Mesendoderm (in vitro differentiated cells): ENCODE measurements at regions not wholly inside any gene's neighbourhood (a gene's known extent, or its start where the extent isn't known, plus 50 kb on each side); places are given as distances from the start of the nearest gene placed in this dataset.

Source experiments
- DNase-seq: peaks from one replicate; pipeline ENCODE4 v3.0.0; 2013
- H2AK5ac ChIP-seq: 2 replicates; pipeline ENCODE4 v1.6.1; 2013; ENCODE audit warnings: low read length, inconsistent platforms
- H2BK120ac ChIP-seq: 2 replicates; pipeline ENCODE4 v1.6.1; 2013; ENCODE audit warnings: low read depth, mild to moderate bottlenecking, low read length, moderate library complexity, mixed read lengths
- H2BK15ac ChIP-seq: replicated peaks from 2 replicates; pipeline ENCODE4 v1.6.1; 2013; ENCODE audit warnings: low read depth, mild to moderate bottlenecking, moderate library complexity
- H2BK5ac ChIP-seq: 2 replicates; pipeline ENCODE4 v1.6.1; 2013; ENCODE audit warnings: low read length, inconsistent platforms
- H3K18ac ChIP-seq: 2 replicates; pipeline ENCODE4 v1.6.1; 2013; ENCODE audit warnings: mild to moderate bottlenecking, low read length, mixed read lengths
- H3K23ac ChIP-seq: one replicate; pipeline ENCODE4 v1.6.1; 2013; ENCODE audit warnings: low read length
- H3K27ac ChIP-seq: 2 replicates; pipeline ENCODE4 v1.5.1; 2013; ENCODE audit warnings: low read depth, mild to moderate bottlenecking, inconsistent platforms, low read length, moderate library complexity
- H3K27me3 ChIP-seq: 2 replicates; pipeline ENCODE4 v1.6.1; 2013; ENCODE audit warnings: low read length, control low read depth, mild to moderate bottlenecking, inconsistent platforms; ENCODE audit not compliant: insufficient read depth, poor library complexity
- H3K36me3 ChIP-seq: 2 replicates; pipeline ENCODE4 v1.6.1; 2013; ENCODE audit warnings: low read length, inconsistent platforms; ENCODE audit not compliant: control insufficient read depth, insufficient read depth
- H3K4ac ChIP-seq: one replicate; pipeline ENCODE4 v1.6.1; 2013; ENCODE audit warnings: low read depth, mild to moderate bottlenecking, low read length, moderate library complexity
- H3K4me1 ChIP-seq: 2 replicates; pipeline ENCODE4 v1.6.1; 2013; ENCODE audit warnings: low read depth, low read length, inconsistent platforms; ENCODE audit not compliant: control insufficient read depth
- H3K4me2 ChIP-seq: 2 replicates; pipeline ENCODE4 v1.6.1; 2013; ENCODE audit warnings: low read length
- H3K4me3 ChIP-seq: 2 replicates; pipeline ENCODE4 v1.5.1; 2013; ENCODE audit warnings: mild to moderate bottlenecking, low read length
- H3K56ac ChIP-seq: one replicate; pipeline ENCODE4 v1.6.1; 2013; ENCODE audit warnings: low read length
- H3K79me1 ChIP-seq: 2 replicates; pipeline ENCODE4 v1.6.1; 2013; ENCODE audit warnings: low read length, inconsistent platforms
- H3K79me2 ChIP-seq: 2 replicates; pipeline ENCODE4 v1.6.1; 2013; ENCODE audit warnings: mild to moderate bottlenecking, low read length; ENCODE audit not compliant: control insufficient read depth, insufficient read depth
- H3K9ac ChIP-seq: 2 replicates; pipeline ENCODE4 v1.6.1; 2013; ENCODE audit warnings: low read length, inconsistent platforms
- H4K5ac ChIP-seq: one replicate; pipeline ENCODE4 v1.6.1; 2013; ENCODE audit warnings: low read length
- H4K8ac ChIP-seq: one replicate; pipeline ENCODE4 v1.6.1; 2013; ENCODE audit warnings: low read depth, mild to moderate bottlenecking, control low read depth, low read length, moderate library complexity
- WGBS: extraction: QIAGEN DNeasy Blood & Tissue Kit; methylation state at CpG from one replicate; pipeline ENCODE4 v1.1.7; 2013; ENCODE audit warnings: low lambda C conversion rate, missing lambda C conversion rate; ENCODE audit not compliant: insufficient coverage; ENCODE audit errors: extremely low coverage; 5-methylcytosine and 5-hydroxymethylcytosine counted together

DNA sequence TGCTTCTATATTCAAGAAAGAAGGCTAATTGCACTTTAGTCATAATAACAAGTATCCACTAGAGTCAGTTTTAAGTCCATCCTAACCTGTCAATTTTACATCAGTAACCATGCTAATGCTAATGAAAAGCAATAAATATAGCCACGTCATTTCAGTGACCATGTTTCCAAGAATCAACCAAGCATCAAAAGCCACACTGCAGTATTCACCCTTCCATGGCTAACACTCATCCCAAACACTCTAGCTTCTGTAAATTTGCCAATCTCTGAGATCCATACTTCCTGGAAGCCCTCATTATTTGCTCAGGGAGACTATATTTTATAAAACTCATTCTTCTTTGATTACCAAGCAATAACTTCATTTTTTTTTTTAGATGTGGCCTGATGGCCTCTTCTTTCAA, 712.0 kb downstream of the CETN3 start:
- WGBS, result no CpG with 5 or more reads among the region's 1 CpG
- Histone ChIP-seq H3K9ac (no peak overlapping the region), H4K8ac (no peak overlapping the region), H3K4me1 (no peaks in the 10 kb centered on the region), H3K4me3 (no peak overlapping the region), H3K27me3 (no peaks in the 10 kb centered on the region), H3K36me3 (no peaks in the 10 kb centered on the region), H3K27ac (no peak overlapping the region), H3K79me1 (no peaks in the 10 kb centered on the region), H3K4me2 (no peak overlapping the region), H3K79me2 (no peaks in the 10 kb centered on the region), H3K56ac (no peak overlapping the region), H2BK15ac (no peak overlapping the region), H3K4ac (no peak overlapping the region), H2AK5ac (no peak overlapping the region), H2BK120ac (no peak overlapping the region), H3K18ac (no peak overlapping the region), H2BK5ac (no peak overlapping the region), H4K5ac (no peak overlapping the region), H3K23ac (no peak overlapping the region)
- DNase-seq, result no peak

DNA sequence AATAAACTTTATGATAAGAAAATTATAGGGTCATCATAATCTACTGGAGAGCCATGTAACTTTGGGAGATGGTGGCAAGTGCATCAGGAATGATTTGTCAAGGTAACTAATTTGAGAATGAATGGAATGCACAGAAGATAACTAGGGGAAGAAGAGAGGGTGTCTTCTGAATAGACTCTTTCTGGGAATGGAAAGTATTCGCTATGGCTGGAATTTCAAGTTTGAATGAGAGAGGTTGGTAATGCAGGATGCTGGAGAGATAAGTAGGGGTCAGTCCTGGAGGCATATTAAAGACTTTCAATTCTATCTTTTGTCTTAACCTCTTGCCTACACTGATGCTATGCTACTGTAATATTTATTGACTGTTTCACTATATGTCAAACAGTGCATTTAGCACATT, 714.2 kb downstream of the CETN3 start:
- H3K79me1 ChIP-seq, result no peaks in the 10 kb centered on the region
- H3K79me2 ChIP-seq, result no peaks in the 10 kb centered on the region
- H3K4me3 ChIP-seq, result no peak overlapping the region
- no peaks in the 10 kb centered on the region for H3K36me3 ChIP-seq
- H3K27me3 ChIP-seq, result no peaks in the 10 kb centered on the region
- WGBS, result no CpG with 5 or more reads among the region's 1 CpG
- no peak overlapping the region for H2BK120ac ChIP-seq
- H3K27ac ChIP-seq, result no peak overlapping the region
- no peak overlapping the region for H4K8ac ChIP-seq
- H3K4me2 ChIP-seq, result no peak overlapping the region
- no peak overlapping the region for H3K4ac ChIP-seq
- no peak overlapping the region for H3K56ac ChIP-seq
- no peak overlapping the region for H2AK5ac ChIP-seq
- H2BK15ac ChIP-seq, result no peak overlapping the region
- no peak overlapping the region for H4K5ac ChIP-seq
- no peak overlapping the region for H2BK5ac ChIP-seq
- H3K4me1 ChIP-seq, result no peaks in the 10 kb centered on the region
- no peak overlapping the region for H3K23ac ChIP-seq
- H3K9ac ChIP-seq, result no peak overlapping the region
- DNase-seq, result peak; percentile 65
- H3K18ac ChIP-seq, result no peak overlapping the region

DNA sequence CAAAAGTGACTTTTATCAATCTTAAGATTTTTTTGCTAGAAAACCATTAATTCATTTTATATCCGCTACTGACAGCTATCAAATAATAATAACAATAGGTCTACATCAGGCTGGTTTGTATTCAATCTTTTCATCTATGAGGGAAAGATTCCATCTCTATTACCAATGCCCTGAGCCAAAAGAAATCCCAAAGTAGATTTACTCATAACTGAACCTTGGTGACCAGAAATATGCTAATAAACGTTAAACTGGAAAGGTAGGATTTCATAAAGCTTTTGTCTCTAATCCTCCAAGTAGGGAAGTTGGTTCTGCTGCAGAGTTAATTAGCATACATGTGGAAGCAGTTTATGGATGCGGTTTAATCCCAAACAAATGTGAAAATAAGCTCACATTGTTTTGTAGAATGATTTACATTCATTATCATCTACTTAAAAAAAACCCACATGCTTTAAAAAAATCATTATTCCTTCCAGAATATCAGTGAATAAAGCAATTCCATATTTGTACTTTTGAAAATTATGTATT, 715.5 kb downstream of the CETN3 start:
- Histone ChIP-seq H3K4me1 (no peaks in the 10 kb centered on the region), H3K18ac (no peak overlapping the region), H3K9ac (no peak overlapping the region), H3K23ac (no peak overlapping the region), H3K4ac (no peak overlapping the region), H4K5ac (no peak overlapping the region), H3K56ac (no peak overlapping the region), H2AK5ac (no peak overlapping the region), H3K79me2 (no peaks in the 10 kb centered on the region), H3K27ac (no peak overlapping the region), H3K4me2 (no peak overlapping the region), H3K4me3 (no peak overlapping the region), H2BK120ac (no peak overlapping the region), H4K8ac (no peak overlapping the region), H3K27me3 (no peaks in the 10 kb centered on the region), H2BK5ac (no peak overlapping the region), H3K36me3 (no peaks in the 10 kb centered on the region), H3K79me1 (no peaks in the 10 kb centered on the region), H2BK15ac (no peak overlapping the region)
- DNase-seq, result no peak
- no CpG with 5 or more reads among the region's 3 CpGs for WGBS

DNA sequence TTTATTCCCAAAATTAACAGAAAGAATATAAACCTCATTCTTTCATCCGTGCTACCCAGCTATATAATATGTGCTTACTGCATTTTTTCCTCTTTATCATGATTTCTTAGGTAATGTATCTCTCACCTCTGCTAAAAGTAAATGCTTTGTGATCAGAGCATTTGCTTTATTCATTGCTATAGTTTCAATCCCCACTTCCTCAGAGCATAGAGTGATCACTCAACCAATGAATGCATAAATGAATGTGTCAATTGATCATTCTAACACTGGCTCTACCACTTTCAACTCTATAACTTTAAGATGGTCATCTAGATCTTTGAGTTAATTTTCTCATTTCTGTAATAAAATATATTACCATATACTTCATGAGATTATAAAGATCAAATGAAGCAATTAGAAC, 719.2 kb downstream of the CETN3 start:
- H3K9ac ChIP-seq, result no peak overlapping the region
- no peak overlapping the region for H3K27ac ChIP-seq
- no peak overlapping the region for H3K4ac ChIP-seq
- no peak overlapping the region for H4K8ac ChIP-seq
- H3K4me3 ChIP-seq, result no peak overlapping the region
- H3K23ac ChIP-seq, result no peak overlapping the region
- H3K79me1 ChIP-seq, result no peaks in the 10 kb centered on the region
- H2BK15ac ChIP-seq, result no peak overlapping the region
- H2AK5ac ChIP-seq, result no peak overlapping the region
- H4K5ac ChIP-seq, result no peak overlapping the region
- H3K4me1 ChIP-seq, result no peaks in the 10 kb centered on the region
- H3K56ac ChIP-seq, result no peak overlapping the region
- H3K36me3 ChIP-seq, result no peaks in the 10 kb centered on the region
- H2BK120ac ChIP-seq, result no peak overlapping the region
- no peak overlapping the region for H2BK5ac ChIP-seq
- H3K27me3 ChIP-seq, result no peaks in the 10 kb centered on the region
- H3K18ac ChIP-seq, result no peak overlapping the region
- no peaks in the 10 kb centered on the region for H3K79me2 ChIP-seq
- H3K4me2 ChIP-seq, result no peak overlapping the region
- DNase-seq, result no peak
- WGBS, result no CpG with 5 or more reads among the region's 1 CpG

DNA sequence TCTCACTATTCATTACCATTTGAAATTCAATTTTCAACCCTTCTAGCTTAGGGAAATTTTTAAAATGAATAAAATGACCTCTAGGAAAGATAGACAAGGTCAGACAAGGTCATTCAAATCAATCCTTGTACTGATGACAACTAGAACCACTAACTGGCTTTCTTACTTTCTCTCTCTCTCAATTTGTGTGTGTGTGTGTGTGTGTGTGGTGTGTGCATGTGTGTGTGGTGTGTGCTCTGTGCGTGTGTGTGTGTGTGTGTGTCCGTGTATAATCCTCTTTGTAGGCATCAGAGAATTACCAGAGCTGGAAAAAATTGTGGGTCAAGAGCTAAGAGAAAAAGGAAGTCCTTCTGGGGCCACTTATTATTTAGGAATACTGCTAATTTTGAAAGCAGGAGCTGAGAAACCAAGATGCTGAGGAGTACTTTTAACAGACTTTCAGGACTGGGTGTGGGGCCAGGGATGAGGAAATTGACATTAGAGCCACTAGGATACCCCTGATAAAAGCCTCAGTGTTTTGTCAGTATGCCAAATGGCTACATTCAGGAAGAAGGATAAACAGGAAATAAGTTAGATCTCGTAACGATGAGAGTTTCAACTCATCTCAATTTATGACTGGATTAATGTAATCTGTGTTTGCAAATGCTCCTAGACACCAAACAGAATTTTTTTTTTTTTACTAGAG, 723.3 kb downstream of the CETN3 start:
- Histone ChIP-seq H3K4me2 (no peak overlapping the region), H3K18ac (no peak overlapping the region), H3K9ac (no peak overlapping the region), H3K36me3 (no peaks in the 10 kb centered on the region), H3K4me3 (no peak overlapping the region), H3K4ac (no peak overlapping the region), H3K23ac (no peak overlapping the region), H4K5ac (no peak overlapping the region), H2BK15ac (no peak overlapping the region), H3K4me1 (no peaks in the 10 kb centered on the region), H3K79me1 (no peaks in the 10 kb centered on the region), H3K79me2 (no peaks in the 10 kb centered on the region), H2BK5ac (no peak overlapping the region), H2BK120ac (no peak overlapping the region), H3K56ac (no peak overlapping the region), H3K27ac (no peak overlapping the region), H3K27me3 (no peaks in the 10 kb centered on the region), H4K8ac (no peak overlapping the region), H2AK5ac (no peak overlapping the region)
- DNase-seq, result peak; percentile 22
- whole genome bisulfite sequencing, result no CpG with 5 or more reads among the region's 4 CpGs

DNA sequence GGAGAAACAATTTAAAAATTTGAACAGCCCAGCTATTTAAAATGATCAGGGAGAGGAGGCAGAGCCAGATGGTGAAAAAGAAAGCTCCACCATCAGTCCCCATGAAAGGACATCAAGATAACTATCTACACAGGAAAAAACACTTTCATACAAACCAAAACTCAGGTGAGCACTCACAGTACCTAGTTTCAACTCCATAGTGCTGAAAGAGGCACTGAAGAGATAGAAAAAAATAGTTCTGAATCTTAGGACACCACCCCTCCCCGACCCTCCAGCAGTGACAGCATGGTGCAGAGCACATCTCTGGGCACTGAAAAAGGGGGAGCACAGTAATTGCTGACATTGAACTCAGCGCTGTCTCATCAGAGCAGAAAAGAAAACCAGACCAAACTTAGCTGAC, 732.9 kb downstream of the CETN3 start:
- H3K79me1 ChIP-seq, result no peaks in the 10 kb centered on the region
- H3K4ac ChIP-seq, result no peak overlapping the region
- no peak overlapping the region for H3K9ac ChIP-seq
- DNase-seq, result no peak
- no peak overlapping the region for H3K27ac ChIP-seq
- H3K4me2 ChIP-seq, result no peak overlapping the region
- no peak overlapping the region for H4K8ac ChIP-seq
- H3K23ac ChIP-seq, result no peak overlapping the region
- H3K56ac ChIP-seq, result no peak overlapping the region
- H2BK15ac ChIP-seq, result no peak overlapping the region
- no peak overlapping the region for H2AK5ac ChIP-seq
- no CpG with 5 or more reads among the region's 2 CpGs for WGBS
- no peaks in the 10 kb centered on the region for H3K79me2 ChIP-seq
- H3K36me3 ChIP-seq, result no peaks in the 10 kb centered on the region
- H3K4me3 ChIP-seq, result no peak overlapping the region
- H4K5ac ChIP-seq, result no peak overlapping the region
- H2BK5ac ChIP-seq, result no peak overlapping the region
- H3K27me3 ChIP-seq, result no peaks in the 10 kb centered on the region
- H3K4me1 ChIP-seq, result no peaks in the 10 kb centered on the region
- no peak overlapping the region for H2BK120ac ChIP-seq
- no peak overlapping the region for H3K18ac ChIP-seq
